Glomerular visceral epithelial cell (primary cell): ENCODE measurements at regions not wholly inside any gene's neighbourhood (a gene's known extent, or its start where the extent isn't known, plus 50 kb on each side); places are given as distances from the start of the nearest gene placed in this dataset.

Experiments
- DNase-seq: peaks from one replicate; pipeline ENCODE4 v3.0.0-alpha.2; 2016; ENCODE audit errors: extremely low spot score

DNA sequence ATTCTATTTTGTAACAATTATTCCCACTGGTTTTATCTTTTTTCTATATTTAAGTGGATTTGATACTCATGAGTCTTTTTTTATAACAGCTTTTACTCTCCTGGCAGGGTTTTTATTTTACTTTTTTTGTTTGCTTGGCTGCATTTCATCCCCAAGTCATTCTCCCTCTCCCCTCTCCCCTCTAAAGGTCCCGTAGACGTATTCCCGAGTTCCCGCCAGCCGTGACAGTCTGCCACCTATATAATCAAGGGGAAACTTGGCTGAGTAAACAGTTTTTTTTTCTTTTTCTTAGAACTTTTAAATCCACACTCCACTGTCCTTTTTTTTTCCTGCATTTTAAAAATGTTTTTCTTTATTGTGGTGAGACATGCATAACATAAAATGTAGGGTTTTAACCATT, 433.1 kb upstream of the HS6ST1 start:
- no peak for DNase-seq

DNA sequence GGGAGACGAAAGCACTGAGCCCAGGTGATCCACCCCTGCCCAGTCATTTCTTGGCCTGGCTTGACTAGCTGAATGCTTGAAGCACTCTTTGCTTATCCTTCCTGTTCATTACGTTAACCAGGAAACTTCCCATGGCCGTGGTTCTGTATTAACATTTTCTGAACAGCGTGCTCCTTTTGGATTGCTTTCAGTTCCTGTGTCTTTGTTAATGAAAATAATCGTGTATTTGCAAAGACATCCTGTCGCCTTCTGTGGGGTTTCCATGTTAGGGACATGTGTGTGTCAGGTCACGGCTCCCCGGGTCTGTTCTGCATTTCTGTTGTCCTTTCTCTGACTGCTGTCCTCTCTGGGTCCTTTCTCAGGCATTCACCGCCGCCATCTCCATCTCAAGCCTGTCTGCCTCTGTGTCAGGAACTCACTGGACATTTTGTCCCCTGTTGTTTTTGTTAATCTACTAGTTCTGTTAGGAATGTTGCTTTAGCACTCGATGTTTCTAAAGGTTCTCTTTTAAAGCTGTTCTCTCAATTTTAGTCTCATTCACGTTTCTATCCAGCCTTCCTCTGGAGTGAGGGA, 434.1 kb upstream of the HS6ST1 start:
- DNase-seq = no peak

GRCh38 chr2:128753321-128753720, 434.7 kb upstream of the HS6ST1 start:
- no peak for DNase-seq

- no peak for DNase-seq
Measured at GRCh38 chr2:128753800-128754199, 435.1 kb upstream of the HS6ST1 start.

DNA sequence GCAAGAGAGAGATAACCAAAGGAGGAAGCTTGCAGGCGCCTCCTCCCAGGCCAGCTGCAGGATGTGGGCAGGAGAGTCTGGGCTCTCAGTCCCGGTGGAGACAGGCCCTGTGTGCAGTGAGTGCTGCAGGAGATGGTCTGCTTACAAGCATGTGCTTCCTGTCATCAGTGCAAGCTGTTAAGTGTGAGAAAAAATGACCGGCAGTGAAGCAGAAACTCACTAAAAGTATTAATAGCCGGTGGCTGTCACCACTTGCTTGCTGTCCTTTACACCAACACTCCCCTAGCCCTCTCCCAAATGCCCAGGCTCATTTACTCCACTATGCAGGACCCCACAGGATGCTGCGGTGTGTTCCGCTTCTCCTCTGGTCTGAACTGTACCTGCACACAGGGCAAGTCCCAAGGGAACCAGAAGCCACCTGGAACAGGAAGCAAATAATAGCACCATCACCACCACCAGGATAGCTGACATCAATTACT, 435.6 kb upstream of the HS6ST1 start:
- DNase-seq = no peak

GRCh38 chr2:128755695-128756364, 437.2 kb upstream of the HS6ST1 start:
- no peak for DNase-seq

DNA sequence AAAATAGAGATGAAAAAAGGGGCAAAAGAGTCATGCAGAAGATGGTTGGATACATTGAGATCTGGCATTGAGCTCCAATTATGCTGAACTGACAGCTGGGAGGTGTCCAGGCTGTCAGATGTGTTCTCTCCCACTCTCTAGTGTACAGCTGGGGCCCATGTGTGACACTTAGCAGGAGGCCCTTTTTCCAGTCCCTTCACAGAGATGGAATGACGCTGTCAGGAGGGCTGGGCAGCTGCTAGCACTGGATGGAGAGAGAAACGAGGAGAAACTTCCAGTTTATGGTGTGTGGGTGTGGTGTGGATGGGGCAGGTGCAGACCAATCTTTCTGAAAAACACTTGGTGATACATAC, 437.7 kb upstream of the HS6ST1 start:
- DNase-seq = no peak

DNA sequence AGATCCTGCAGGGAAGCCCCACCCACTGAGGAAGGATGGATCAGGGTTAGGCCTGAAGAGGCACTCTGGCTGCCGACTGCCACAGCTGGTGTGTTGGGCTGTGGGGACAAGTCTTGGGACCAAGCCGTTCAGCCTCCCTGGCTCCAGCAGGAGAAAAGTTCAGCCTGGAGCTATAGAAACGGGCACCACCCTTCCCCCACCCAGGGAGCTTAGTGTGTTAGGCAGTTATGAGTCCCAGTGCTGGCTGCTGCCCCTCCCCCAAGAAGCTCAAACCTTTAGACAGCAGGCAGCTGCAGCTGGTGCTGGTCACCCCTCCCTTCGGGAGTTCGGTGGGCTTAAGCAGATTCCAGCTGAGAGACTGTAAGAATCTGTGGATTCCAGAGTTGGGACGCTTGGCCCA, 447.1 kb upstream of the HS6ST1 start:
- DNase-seq = no peak

GRCh38 chr2:128768041-128768440, 449.4 kb upstream of the HS6ST1 start:
- no peak for DNase-seq

DNA sequence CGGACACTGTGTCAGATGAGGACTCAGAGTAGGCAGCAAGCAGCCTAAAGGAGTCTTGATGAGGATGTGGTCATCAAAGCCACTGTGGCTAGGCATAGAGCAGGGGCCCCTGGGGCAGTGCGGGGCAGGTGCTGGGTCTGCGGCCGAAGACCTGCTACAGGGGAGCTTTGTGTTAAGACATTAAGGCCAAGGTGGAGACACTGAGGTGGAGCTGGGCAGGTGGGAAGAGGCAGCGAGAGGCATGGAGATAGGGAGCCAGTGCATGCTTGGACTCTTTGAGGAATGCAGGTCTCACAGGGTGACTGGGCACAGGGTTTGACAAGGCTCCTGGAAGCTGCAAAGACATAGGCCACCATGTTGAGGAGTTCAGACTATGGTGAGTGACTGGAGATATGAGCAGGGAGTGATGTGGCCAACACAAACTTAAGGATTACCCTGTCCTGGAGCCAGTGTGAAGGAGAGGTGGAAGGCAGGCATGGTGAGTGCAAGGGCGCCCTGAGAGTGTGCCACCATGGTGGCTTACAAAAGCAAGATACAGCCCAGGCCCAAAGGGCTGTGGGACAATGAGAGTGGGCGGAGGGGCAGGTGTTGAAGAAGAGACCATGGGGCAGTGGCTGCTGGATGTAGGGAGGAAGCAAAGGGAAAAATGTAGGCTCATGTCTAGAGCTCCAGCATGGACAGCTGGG, 450.9 kb upstream of the HS6ST1 start:
- no peak for DNase-seq

GRCh38 chr2:128770143-128771085, 451.7 kb upstream of the HS6ST1 start:
- no peak for DNase-seq

DNA sequence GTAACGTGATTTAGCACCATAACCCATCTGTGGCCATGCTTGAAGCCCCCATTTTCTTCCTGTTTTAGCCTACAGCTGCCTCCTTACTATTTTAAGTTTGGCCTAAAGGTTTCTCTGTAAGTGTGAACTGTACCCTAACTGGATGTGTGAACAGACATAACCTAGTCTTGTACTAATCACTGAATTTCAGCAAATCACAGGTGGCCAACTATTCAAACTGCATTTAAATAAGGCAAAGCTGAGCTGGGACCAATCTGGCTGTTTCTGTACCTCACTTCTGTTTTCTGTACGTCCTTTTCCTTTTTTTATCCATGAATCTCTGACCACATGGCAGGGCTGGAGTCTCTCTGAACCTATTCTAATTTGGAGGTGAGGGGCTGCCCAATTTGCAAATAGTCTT, 452.7 kb upstream of the HS6ST1 start:
- DNase-seq = no peak

DNA sequence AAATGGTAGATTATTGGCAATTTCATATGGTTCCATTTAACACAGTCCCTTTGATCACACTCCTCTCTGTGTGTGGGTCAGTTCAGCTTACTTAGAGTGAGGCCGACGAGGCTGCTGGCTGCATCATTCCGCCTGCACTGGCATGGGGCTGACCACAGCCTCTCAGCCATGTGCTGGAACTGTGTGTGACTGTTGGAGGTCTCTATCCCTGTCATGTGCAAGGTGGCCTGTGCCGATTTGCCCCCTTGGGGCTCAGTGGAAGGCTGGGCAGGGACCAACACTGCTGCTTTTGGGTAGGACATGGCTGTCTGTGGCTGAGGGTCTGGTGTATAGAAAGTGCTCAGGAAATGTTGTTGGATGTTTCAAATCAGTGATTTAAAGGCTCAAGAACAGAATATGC, 454.0 kb upstream of the HS6ST1 start:
- no peak for DNase-seq

- no peak for DNase-seq
Measured at GRCh38 chr2:128773641-128774319, 455.1 kb upstream of the HS6ST1 start.

DNA sequence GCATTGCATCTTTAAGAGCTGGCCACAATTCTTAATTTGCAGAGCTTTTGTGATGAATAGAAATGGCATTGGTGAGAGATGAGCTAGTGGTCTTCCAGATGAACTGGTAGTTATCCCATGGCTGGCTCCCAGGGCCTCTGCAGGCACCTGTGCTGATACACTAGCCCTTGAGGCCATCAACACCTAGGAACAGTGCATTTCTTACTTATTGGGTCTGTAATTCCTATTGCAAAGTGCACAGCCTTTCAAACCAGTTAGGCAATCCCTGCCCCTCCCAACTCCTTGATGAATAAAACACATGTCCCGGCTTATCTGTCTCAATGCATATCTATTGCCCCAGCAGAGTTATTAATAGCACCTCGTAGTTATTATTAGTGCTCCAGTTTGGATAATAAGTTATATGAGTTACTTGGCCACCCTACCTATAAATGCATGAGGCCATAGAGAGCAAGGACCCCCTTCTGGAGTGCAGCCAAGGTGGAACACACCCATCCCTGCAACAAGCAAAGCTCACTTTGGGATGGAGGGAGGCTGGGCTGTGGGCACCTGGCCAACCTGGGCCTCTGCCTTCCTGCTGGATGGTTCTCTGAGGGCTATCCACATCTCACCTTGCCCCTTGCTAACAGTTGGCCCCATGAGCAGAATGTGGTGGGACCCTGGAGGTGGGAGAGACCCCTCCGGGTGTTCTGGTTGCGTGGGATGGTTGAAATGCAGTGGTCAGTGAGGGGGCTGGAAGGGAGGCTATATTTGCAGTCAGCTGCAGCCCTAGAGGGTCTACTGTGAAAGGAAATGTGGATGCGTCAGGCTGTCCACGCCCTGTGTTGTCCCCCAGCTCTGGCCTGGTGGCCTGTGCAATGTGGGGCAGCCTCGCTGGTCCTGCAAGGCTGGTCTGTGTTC, 455.9 kb upstream of the HS6ST1 start:
- DNase-seq = no peak

DNA sequence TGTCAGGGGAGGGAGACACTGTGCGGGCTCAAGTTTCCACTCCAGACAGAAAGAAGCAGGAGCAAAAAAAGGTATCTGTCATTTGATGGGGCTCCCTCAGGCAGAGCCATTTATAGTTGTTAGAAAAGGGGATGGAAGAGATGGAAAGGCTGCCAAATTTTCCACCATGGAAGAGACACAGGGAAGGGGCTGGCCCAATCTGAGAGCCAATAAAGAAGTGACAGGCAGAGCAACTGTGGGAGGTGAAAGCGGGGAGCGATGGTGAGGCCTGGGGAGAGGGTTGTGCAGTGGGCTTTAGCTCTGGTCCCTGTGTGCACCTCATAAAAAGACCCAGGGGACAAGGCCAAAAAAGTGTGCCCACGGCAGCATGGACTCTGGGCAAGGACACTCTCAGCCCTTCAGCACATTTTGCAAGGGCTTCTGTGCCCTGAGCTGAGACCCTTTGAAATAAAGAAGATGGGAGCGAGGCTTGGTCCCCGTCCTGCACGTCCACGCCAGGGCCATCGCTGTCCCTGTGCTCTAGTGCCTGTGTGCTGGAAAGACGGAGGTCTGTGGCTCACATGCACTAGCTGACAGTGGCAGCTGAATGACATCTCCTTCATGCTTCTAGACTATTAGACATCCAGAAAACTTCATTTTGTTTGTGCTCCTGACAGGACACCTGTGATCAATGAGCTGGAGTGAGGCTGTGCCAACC, 456.7 kb upstream of the HS6ST1 start:
- no peak for DNase-seq

DNA sequence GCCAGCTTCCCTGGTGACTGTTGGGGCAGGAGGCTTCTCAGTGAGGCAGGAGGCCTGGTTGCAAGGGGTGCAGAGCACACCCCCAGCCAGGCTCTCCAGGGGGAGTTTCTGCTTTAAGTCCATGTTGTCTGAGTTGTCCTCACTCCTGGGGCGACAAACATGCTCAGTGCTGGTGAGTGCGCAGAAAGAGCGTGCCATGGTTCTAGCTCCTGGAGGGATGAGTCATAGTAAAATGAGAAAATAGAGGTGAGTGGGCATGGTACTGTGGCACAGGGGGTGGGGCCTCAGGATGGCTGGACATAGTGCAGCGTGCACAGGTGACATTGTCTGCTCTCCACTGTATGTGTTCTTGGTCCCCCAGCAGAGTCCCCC, 457.2 kb upstream of the HS6ST1 start:
- DNase-seq = no peak

GRCh38 chr2:128776461-128777195, 458.0 kb upstream of the HS6ST1 start:
- DNase-seq = no peak
